HuH-7 (cell line): ENCODE measurements at regions not wholly inside any gene's neighbourhood (a gene's known extent, or its start where the extent isn't known, plus 50 kb on each side); places are given as distances from the start of the nearest gene placed in this dataset.

Source experiments
- DNase-seq: peaks from one replicate; pipeline ENCODE4 v3.0.0; 2011; ENCODE audit warnings: low spot score

DNA sequence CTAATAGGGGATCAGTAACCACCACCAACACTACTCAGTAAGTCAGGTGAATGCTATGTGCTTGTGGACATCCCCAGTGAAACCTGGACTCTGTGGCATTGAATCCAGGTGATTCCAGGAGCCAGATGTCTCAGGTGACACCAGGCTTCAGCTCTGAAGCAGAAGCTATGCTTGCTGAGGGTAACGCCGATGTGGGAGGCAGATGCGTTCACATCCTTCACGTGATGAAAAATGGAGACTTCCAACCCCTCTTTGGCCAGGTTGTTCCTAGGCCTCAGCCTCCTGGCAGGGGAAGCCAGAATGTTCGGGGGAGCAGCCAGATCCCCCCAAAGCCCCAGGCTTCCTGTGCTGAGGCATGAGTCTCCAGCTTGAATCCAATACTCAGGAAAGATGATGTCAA, 209.8 kb upstream of the PDE10A start:
- DNase-seq = no peak

- no peak for DNase-seq
Observed at GRCh38 chr6:165872311-165872710, 209.3 kb upstream of the PDE10A start.

DNA sequence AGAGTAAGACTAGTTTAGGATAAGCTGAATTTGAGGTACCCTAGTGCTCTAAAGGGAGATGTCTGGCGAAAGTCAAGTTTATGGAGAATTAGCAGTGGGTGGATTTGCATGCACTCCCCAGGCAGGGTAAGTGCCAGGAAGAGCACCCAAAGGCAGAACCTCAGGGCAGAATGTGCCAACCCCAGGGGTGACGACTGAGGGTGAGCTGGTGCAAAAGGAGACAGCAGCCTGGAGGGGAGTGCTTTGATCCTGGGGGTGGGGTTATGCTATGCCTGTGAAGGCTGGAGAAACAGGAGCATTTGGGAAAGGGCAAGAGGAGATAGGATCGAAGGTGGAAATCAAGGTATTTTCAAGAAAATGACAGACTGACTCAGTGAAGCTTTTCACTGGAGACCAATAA, 208.5 kb upstream of the PDE10A start:
- DNase-seq = no peak

DNA sequence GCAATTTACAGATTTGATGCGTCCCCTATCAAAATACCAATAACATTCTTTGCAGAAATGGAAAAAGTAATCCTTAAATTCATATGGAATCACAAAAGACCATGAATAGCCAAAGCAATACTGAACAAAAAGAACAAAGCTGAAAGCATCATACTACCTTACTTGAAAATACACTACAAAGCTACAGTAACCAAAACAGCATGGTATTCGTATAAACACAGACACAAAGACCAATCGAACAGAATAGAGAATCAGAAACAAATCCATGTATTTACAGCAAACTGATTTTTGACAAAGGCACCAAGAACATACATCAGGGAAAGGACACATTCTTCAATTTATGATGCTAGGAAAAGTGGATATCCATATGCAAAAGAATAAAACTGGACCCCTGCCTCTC, 206.5 kb upstream of the PDE10A start:
- no peak for DNase-seq

- DNase-seq = no peak
Observed at GRCh38 chr6:165864925-165865324, 201.9 kb upstream of the PDE10A start.

DNA sequence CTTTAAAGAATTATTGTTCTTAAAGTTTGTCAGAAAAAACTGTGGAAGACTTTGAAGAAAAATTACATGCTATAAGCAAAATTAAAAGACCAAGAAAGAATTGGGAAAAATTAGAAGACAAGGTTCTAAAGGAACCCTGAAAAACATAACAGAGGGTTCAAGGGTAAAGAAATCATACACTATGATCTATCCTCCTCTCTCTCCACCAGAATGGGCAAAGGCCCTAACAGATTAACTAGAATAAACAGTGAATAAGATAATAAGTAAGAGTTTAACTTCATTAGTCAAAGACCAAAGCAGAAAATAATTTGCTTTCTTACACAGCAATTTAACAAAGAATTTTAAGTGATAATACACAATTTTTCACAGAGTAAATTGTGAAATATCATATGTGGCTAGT, 201.2 kb upstream of the PDE10A start:
- no peak for DNase-seq

GRCh38 chr6:165863801-165864200, 200.8 kb upstream of the PDE10A start:
- DNase-seq = no peak

- no peak for DNase-seq
Observed at GRCh38 chr6:165862813-165863212, 199.8 kb upstream of the PDE10A start.

- DNase-seq = no peak
Observed at GRCh38 chr6:165861226-165861625, 198.2 kb upstream of the PDE10A start.

DNA sequence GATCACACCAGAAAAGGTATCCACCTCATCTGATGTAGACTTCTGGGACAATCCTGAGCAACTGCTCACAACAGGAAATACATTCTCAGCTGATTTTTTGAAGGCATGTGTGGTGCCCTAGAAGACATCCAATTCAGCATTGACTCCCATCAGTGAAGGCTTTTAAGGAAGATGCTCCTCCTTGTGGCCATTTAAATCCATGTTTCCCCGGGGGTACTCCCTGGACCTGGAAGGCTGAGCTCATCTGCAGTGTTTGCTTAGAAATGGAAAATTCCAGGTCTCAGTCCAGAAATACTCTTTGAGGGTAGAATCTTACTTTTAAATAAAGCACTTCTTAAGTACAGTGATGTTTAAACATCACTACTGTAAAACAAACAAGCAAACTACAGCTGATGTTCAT, 195.5 kb upstream of the PDE10A start:
- no peak for DNase-seq

GRCh38 chr6:165855856-165856255, 192.8 kb upstream of the PDE10A start:
- DNase-seq = no peak

DNA sequence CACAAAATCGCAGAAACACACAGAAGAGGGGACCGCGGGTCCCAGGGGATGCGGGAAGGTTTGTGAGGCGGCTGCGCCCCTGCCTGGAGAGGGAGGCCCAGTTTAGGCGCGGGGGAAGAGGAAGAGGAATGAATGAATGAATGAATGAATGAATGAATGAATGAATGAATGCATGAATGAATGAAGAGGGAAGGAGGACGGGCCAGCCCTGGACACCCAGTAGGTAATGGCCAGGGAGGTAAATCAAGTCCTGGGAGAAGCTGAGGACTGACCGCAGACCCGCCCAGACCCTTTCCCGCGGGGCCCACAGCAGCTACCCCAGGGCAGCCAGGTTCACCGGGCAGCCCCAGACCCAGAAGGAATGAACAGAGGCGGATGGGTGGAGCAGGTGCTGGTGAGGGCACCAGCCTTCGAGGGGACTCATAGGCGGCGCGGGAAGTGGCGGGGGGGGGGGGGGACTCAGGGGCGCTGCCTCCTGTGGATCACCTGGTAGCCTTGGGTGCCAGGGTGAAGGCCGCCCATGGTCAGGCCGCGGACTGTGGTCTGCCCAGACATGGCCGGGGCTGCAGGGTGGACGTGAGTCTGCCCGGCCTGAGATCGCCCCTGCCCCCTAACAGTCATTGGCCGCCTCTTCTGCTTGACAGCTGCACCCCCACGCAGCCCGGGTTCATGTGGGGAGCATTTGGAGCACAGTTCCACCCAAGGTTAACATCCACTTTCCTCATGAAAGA, 192.0 kb upstream of the PDE10A start:
- no peak for DNase-seq

DNA sequence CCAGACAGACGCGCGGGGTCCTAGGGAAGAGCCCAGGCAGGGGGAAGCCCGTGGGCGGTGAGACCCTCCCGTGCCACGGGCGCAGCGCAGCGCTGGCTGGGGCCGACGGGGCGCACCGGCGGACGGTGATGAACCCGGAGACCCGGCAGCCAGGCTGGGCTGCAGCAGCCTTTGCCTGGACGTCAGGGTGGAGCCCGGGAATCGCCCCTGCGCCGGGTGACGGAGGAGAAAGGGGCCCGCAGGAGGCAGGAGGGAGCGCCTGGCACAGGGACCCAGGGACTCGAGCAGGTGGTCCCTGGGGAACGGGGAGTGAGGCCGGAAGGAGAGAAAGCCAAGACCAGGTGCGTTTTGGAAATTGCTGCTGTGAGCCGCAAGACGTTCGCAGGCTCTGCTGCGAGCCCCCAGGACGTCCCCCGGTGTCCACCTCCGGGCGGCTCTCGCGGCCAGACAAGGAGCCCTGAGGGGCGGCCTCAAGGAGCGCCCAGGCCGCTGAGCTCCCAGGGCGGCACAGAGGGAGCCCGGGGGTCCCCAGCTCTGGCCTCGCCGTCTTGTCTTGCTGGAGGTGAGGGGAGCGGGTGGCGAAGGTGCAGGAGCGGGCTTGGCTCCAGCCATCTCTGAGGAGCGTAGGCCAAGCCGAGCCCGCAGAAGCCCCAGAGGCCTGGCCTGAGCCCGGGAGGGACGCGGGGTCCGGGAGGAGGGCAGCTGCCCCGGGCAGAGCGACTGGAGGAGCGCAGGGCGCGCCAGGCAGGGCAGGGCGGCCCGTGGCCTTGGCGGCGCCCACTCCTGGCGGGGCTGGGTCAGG, 191.2 kb upstream of the PDE10A start:
- DNase-seq = no peak

DNA sequence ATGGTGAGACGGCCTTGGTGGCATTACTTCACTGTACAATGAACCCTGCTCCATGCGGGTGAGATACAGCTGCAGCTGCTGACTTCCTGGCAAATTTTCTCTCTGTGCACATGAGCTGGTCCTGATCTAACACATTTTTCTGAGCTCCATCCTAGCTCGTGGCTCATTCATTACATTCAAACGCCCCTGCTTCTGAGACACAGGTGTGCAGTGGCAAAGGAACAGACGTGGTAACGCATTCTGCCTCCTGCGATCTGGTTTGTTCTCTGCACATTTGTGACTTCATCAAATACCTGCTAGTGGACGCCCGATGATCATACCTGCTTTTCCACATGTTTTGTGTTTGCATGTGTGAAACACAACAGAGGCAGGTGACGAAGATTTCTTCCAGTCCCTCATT, 189.6 kb upstream of the PDE10A start:
- DNase-seq = no peak

DNA sequence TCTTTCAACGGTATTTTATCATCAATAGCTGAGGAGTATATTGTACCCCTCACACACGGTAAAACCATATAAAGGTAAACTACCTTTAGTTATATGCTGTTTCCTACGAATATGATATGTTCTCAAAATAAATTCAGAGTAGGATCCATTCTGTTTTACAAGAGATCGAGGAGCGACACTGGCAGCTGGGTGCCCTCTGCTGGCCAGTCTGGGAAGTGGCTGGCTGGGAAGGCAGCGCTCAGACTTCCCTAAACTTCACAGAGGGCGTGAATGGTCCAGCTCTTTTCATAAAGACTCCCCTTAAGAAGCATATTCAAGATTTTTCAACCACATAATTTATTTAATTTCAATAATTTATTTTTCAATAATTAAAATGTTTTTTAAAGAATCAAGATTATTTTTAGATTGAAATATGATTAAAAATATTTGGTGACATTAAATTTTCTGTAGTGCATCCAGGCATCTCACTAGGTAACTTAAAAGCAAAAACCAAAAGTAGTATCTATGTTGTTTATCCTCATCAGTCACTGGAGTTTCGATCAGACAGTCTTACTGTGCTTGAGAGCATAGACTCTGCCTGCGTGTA, 187.5 kb upstream of the PDE10A start:
- peak; percentile 80 for DNase-seq

DNA sequence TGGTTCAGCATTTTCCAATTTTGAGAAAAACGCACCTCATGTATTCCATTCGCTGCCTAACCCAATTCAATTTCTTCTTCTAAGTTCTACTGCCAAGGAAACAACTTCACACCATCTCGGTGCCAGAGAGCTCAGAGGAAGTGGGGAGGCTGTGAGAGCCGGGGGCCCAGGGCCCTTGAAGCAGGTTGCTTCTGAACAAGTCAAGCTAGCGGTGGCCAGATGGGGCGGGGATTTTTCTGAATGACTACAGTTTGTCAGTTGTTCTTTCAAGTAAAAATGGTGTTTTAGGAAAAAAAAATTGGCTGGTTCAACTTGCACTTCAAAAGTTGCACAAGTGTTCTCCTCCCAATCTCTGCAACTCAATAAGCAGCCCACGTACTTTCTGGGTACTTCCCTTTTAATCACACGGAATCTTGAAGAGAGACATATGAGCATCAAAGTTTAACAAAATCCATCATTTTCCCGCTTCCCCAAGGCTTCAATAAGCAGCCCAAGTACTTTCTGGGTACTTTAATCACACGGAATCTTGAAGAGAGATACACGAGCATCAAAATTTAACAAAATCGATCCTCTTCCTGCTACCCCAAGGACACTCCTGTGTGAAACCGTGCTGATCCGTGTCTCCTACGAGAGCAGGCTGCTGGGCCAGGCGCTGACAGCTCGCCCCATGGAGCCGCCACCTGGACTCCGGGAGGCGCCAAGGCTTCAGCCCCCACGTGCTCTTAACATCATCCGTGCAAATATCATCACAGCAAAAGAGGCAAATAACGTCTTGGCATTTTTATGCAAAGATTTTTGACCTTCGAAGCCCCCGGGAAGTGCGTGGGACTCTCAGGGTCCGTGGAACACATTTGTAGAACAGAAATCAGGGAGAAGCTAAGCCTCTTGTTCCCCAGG, 186.7 kb upstream of the PDE10A start:
- DNase-seq = no peak

GRCh38 chr6:165848086-165848426, 185.0 kb upstream of the PDE10A start:
- DNase-seq = no peak

DNA sequence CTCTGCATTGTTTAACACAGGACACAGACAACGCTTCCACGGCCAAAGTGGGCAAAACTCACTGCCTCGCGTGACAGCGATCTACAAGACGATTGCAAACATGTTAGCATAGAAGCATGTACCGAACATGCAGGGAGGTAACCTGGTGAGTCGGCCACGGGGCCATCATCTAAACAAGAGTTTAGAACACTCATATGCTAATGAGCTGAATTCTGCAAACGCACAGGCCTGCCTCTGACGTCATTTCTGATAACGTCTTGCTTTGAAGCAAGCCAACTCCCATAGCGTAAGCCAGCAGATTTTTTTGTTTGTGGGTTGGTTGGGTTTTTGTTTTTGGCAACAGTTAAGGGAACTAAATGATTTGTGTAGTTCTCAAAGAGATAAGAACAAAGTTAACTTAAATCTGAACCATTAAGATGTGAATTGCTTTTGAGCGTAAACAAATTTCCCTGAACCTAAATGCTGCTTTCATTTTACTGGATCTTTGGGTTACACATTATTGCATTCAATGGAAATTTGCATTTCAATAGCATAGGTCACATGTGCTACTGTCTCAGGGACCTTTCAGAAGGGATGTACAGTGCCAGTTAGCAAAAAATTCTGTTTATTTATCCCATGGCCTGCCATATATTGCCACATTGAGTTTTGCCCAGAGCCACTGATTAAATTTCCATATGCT, 184.5 kb upstream of the PDE10A start:
- no peak for DNase-seq

DNA sequence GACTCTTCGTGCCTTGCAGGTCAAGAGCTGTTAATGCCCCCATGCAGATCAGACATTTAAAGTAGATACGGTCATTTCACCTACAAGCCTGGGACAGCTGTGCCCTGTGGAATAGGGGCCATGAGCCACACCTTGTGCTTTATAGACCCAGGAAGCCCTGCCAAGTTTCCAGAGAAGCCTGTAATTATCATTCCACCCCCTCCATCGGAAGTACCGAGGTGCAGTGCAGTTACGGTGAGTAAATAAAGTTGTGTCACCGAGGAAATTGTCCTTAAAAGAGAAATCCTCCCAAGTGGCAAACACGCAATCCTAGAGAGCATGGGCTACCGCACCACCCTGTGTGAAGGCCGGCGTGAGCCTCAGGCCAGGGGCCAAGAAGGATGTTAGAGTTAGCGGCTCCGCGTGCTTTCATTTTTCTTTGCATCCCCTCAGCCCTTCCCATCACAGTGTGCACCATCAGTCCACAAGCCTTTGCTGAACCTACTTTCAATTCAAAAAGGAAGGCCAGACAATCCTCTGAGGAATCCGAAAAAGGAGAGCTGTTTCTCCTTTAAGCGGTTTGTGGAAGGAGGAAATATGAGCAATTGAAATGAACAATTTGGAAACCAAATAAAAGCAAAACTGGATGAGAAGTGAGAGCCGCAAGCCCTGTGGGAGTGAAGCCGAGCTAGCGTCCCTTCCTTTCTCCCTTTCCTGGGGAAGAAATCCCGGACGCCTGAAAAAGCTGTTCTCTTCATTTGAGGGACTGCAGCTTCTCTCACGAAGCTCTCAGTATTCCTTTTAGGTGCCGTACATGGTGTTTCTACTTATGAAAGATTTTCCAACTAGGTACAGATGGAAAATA, 183.3 kb upstream of the PDE10A start:
- no peak for DNase-seq

DNA sequence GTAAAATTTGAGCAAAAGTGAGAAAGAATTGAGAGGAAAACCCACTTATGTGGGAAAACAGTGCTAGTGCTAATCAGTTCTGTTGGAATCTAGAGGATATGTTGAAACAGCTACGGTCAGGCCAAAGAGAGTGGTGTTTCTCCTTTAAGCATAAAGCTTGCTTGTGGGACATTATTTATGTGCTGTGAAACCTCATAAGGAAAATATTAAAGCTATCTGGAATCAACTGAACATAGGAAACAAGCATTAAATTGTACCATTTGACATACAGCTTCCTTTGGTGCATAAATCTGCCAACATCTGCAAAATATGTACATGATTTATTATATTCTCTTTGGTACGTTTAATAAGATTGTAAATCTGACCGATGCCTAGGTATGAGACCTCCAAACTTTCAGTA, 182.5 kb upstream of the PDE10A start:
- DNase-seq = no peak

- no peak for DNase-seq
Observed at GRCh38 chr6:165844801-165845364, 181.8 kb upstream of the PDE10A start.
